NCI-H2227 treated with DMSO at 0.1 percent for 48 hours (cell line): ENCODE measurements at regions not wholly inside any gene's neighbourhood (a gene's known extent, or its start where the extent isn't known, plus 50 kb on each side); places are given as distances from the start of the nearest gene placed in this dataset.

Experiments
- DNase-seq: peaks from one replicate; lab custom pipeline; 2025; lab: John Stamatoyannopoulos, UW

DNA sequence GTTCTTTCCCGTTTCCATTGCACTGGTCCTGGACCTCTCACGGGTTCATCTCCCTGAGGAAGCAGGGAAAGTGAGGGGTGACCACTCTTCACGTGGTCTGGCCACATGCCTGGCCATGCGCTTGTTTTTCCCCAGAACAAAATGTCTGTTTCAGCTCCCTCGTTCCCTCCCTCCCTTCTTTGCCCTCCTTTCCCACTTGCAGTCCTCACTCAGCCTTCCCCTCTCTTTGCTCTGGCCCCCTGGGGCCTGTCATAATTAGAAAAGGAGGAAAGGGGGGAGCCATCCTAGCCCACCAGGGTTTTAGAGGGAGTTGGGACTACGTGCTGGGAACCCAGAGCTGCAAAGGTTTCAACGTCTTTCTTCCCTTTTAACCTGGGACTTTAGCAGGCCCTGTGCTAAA is 52.8 kb upstream of the CADM1 start:
- DNase-seq, result no peak

DNA sequence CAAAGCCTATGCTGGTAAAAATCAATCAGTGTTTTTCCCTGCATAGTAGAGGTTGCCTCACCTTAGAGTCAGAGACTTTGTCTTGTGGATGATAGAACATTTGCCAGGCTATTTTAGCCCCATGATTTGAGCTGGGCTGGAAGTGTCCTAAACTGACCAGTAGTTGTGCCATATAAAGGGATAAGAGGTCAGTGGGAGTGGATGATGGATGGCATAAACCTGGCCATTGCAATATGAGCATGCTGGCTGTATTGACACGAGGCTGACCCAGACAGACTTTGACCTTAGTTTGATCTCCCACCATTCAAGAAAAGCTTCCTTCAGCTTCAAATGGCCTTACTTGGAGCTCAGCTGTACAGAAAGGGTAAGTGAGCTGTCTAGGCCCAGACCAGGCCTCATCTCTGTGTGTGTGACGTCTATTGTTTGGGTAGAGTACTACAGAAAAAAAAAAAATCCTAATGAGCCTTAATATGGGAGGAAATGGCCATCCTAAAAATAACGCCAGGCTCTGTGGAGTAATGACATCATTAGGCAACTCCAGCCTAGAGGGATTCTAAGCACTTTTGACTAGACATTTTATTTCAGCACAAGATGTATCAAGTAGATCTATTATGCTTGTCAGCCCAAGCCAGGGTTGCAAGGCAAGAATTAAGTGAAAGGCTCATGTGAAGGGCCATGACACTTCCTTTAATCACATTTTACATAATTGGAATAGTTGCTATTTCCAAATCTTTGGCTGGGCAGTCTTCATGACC is 51.3 kb upstream of the CADM1 start:
- DNase-seq, result no peak
